Karpas-422 (cell line): ENCODE measurements at regions not wholly inside any gene's neighbourhood (a gene's known extent, or its start where the extent isn't known, plus 50 kb on each side); places are given as distances from the start of the nearest gene placed in this dataset.

Source experiments
- DNase-seq: peaks from one replicate; pipeline ENCODE4 v3.0.0-alpha.2; 2015
- H2AFZ ChIP-seq: fragments of 200-600 bp; sonication (generic); 2 replicates; pipeline ENCODE4 v1.6.1; 2014; ENCODE audit warnings: antibody characterized with exemption, low read length, mixed read lengths
- H3K27ac ChIP-seq: fragments of 200-600 bp; sonication (generic); 2 replicates; pipeline ENCODE4 v1.5.1; 2014; ENCODE audit warnings: mild to moderate bottlenecking, low read length, moderate library complexity
- H3K27me3 ChIP-seq: fragments of 200-600 bp; sonication (generic); 2 replicates; pipeline ENCODE4 v1.6.1; 2014; ENCODE audit warnings: low read length, mixed read lengths
- H3K36me3 ChIP-seq: fragments of 200-600 bp; sonication (generic); 2 replicates; pipeline ENCODE4 v1.6.1; 2014; ENCODE audit warnings: low read length, mixed read lengths; ENCODE audit not compliant: insufficient read depth
- H3K4me1 ChIP-seq: fragments of 200-600 bp; sonication (generic); 2 replicates; pipeline ENCODE4 v1.6.1; 2014; ENCODE audit warnings: mild to moderate bottlenecking, low read length, mixed read lengths
- H3K4me2 ChIP-seq: fragments of 200-600 bp; sonication (generic); 2 replicates; pipeline ENCODE4 v1.6.1; 2014; ENCODE audit warnings: low read length, low read depth, mild to moderate bottlenecking; ENCODE audit not compliant: poor library complexity, severe bottlenecking
- H3K4me3 ChIP-seq: fragments of 200-600 bp; sonication (generic); 2 replicates; pipeline ENCODE4 v1.5.1; 2014; ENCODE audit warnings: mild to moderate bottlenecking, antibody characterized with exemption, low read length, mixed read lengths
- H3K79me2 ChIP-seq: fragments of 200-600 bp; sonication (generic); 2 replicates; pipeline ENCODE4 v1.6.1; 2014; ENCODE audit warnings: mild to moderate bottlenecking, low read length, mixed read lengths
- H3K9ac ChIP-seq: fragments of 200-600 bp; sonication (generic); 2 replicates; pipeline ENCODE4 v1.6.0; 2014; ENCODE audit warnings: low read length
- H3K9me2 ChIP-seq: fragments of 200-600 bp; sonication (generic), shearing (Covaris generic); replicated peaks from 2 replicates; pipeline ENCODE4 v1.6.0; 2014; ENCODE audit warnings: mild to moderate bottlenecking, low read length, moderate library complexity; ENCODE audit not compliant: insufficient read depth
- H3K9me3 ChIP-seq: fragments of 300-700, 200-600 bp; sonication (generic); 2 replicates; pipeline ENCODE4 v1.6.1; 2014; ENCODE audit warnings: low read length, mixed read lengths
- H4K20me1 ChIP-seq: fragments of 200-600 bp; sonication (generic); 2 replicates; pipeline ENCODE4 v1.6.1; 2014; ENCODE audit warnings: mild to moderate bottlenecking, antibody characterized with exemption, low read length, low read depth; ENCODE audit not compliant: insufficient read depth

GRCh38 chr6:91155129-91155785, 568.4 kb upstream of the MAP3K7 start:
- Histone ChIP-seq H3K9ac (no peak overlapping the region), H3K27ac (no peak overlapping the region), H2AFZ (no peak overlapping the region), H3K9me2 (no peaks in the 10 kb centered on the region), H3K4me2 (no peak overlapping the region), H3K9me3 (no peaks in the 10 kb centered on the region), H3K4me1 (no peaks in the 10 kb centered on the region), H4K20me1 (no peaks in the 10 kb centered on the region), H3K27me3 (no peaks in the 10 kb centered on the region), H3K4me3 (no peak overlapping the region), H3K79me2 (no peaks in the 10 kb centered on the region), H3K36me3 (no peaks in the 10 kb centered on the region)
- DNase-seq = no peak

GRCh38 chr6:91152824-91153223, 566.0 kb upstream of the MAP3K7 start:
- H3K27ac ChIP-seq = no peak overlapping the region
- H3K9me3 ChIP-seq = no peaks in the 10 kb centered on the region
- no peak overlapping the region for H2AFZ ChIP-seq
- H3K4me2 ChIP-seq = no peak overlapping the region
- H3K9me2 ChIP-seq = no peaks in the 10 kb centered on the region
- no peaks in the 10 kb centered on the region for H3K79me2 ChIP-seq
- no peak for DNase-seq
- no peak overlapping the region for H3K4me3 ChIP-seq
- H3K9ac ChIP-seq = no peak overlapping the region
- H4K20me1 ChIP-seq = no peaks in the 10 kb centered on the region
- no peaks in the 10 kb centered on the region for H3K27me3 ChIP-seq
- H3K36me3 ChIP-seq = no peaks in the 10 kb centered on the region
- no peaks in the 10 kb centered on the region for H3K4me1 ChIP-seq

GRCh38 chr6:91149956-91150705, 563.3 kb upstream of the MAP3K7 start:
- DNase-seq = no peak
- Histone ChIP-seq H3K4me3 (no peak overlapping the region), H2AFZ (no peak overlapping the region), H3K36me3 (no peaks in the 10 kb centered on the region), H3K9ac (no peak overlapping the region), H3K9me3 (no peaks in the 10 kb centered on the region), H3K4me1 (no peaks in the 10 kb centered on the region), H3K27me3 (no peaks in the 10 kb centered on the region), H3K4me2 (no peak overlapping the region), H3K79me2 (no peaks in the 10 kb centered on the region), H3K27ac (no peak overlapping the region), H4K20me1 (no peaks in the 10 kb centered on the region), H3K9me2 (no peaks in the 10 kb centered on the region)

GRCh38 chr6:91149246-91149955, 562.5 kb upstream of the MAP3K7 start:
- Histone ChIP-seq H3K36me3 (no peaks in the 10 kb centered on the region), H3K4me3 (no peak overlapping the region), H3K4me2 (no peak overlapping the region), H3K27me3 (no peaks in the 10 kb centered on the region), H3K9me2 (no peaks in the 10 kb centered on the region), H4K20me1 (no peaks in the 10 kb centered on the region), H2AFZ (no peak overlapping the region), H3K9me3 (no peaks in the 10 kb centered on the region), H3K9ac (no peak overlapping the region), H3K79me2 (no peaks in the 10 kb centered on the region), H3K27ac (no peak overlapping the region), H3K4me1 (no peaks in the 10 kb centered on the region)
- no peak for DNase-seq

DNA sequence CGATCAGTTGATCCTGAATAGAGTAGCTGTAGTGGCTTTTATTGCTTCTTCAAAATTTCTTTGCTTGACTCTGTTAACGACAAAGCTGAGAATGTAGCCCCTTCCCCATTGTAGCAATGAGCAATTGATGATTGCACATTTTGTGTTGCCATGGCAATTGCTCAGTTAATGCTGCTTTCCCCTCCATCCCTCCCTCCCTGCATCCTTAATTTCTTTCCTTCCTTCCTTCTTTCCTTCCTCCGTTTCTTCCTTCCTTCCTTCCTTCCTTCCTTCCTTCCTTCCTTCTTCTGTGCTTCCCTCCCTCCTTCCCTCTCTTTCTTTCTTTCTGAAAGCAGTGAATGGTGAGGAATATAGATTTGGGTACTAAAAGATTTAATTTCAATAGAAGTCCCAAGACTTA, 557.3 kb upstream of the MAP3K7 start:
- Histone ChIP-seq H3K36me3 (no peaks in the 10 kb centered on the region), H3K4me2 (no peak overlapping the region), H2AFZ (no peak overlapping the region), H4K20me1 (no peaks in the 10 kb centered on the region), H3K27me3 (no peaks in the 10 kb centered on the region), H3K27ac (no peak overlapping the region), H3K9me3 (no peaks in the 10 kb centered on the region), H3K4me3 (no peak overlapping the region), H3K4me1 (no peaks in the 10 kb centered on the region), H3K79me2 (no peaks in the 10 kb centered on the region), H3K9me2 (no peaks in the 10 kb centered on the region; the same call in 1 of the 2 replicates), H3K9ac (no peak overlapping the region)
- DNase-seq = no peak

- no peaks in the 10 kb centered on the region for H3K9me3 ChIP-seq
- no peak for DNase-seq
- H3K79me2 ChIP-seq = no peaks in the 10 kb centered on the region
These were observed 555.3 kb upstream of the MAP3K7 start for GRCh38 chr6:91142154-91142553.

DNA sequence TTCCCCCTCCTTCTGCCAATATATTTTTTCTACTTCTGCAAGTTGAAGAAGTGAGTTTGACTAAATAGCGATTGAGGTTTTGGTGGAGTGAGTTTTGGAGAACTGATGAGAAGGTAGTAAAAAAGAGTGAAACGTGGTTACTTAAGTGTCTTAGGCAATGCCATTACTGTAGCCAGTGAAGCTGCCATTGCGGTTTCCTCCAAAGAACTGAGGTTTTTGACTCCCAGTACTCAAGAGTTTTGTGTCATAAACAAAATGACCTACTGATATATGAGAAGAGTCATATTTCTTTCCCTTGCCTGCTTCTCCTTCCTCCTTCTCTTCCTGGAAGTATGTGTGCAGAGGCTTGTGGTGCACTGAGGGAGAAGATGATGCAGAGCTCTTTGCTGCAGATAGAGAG, 554.5 kb upstream of the MAP3K7 start:
- H3K27ac ChIP-seq = no peak overlapping the region
- DNase-seq = no peak
- no peaks in the 10 kb centered on the region; the same call in 1 of the 2 replicates for H3K9me2 ChIP-seq

More at GRCh38 chr6:91142154-91142553, 555.3 kb upstream of the MAP3K7 start:
- Histone ChIP-seq H3K27ac (no peak overlapping the region), H3K4me3 (no peak overlapping the region), H3K4me1 (no peaks in the 10 kb centered on the region), H3K9me2 (no peaks in the 10 kb centered on the region; the same call in 1 of the 2 replicates), H3K9ac (no peak overlapping the region), H2AFZ (no peak overlapping the region), H3K4me2 (no peak overlapping the region), H4K20me1 (no peaks in the 10 kb centered on the region), H3K27me3 (no peaks in the 10 kb centered on the region), H3K36me3 (no peaks in the 10 kb centered on the region)

GRCh38 chr6:91140449-91140848, 553.6 kb upstream of the MAP3K7 start:
- Histone ChIP-seq H2AFZ (no peak overlapping the region), H3K4me2 (no peak overlapping the region), H3K4me1 (no peaks in the 10 kb centered on the region), H3K9me2 (no peaks in the 10 kb centered on the region; the same call in 1 of the 2 replicates), H3K79me2 (no peaks in the 10 kb centered on the region), H3K27ac (no peak overlapping the region), H4K20me1 (no peaks in the 10 kb centered on the region), H3K36me3 (no peaks in the 10 kb centered on the region), H3K9ac (no peak overlapping the region), H3K4me3 (no peak overlapping the region), H3K27me3 (no peaks in the 10 kb centered on the region), H3K9me3 (no peaks in the 10 kb centered on the region)
- DNase-seq = no peak

More for the DNA sequence above, 554.5 kb upstream of the MAP3K7 start:
- Histone ChIP-seq H4K20me1 (no peaks in the 10 kb centered on the region), H3K9me3 (no peaks in the 10 kb centered on the region), H3K9ac (no peak overlapping the region), H3K27me3 (no peaks in the 10 kb centered on the region), H3K4me1 (no peaks in the 10 kb centered on the region), H3K4me3 (no peak overlapping the region), H3K4me2 (no peak overlapping the region), H3K79me2 (no peaks in the 10 kb centered on the region), H3K36me3 (no peaks in the 10 kb centered on the region), H2AFZ (no peak overlapping the region)
